ENCODE measurements at regions not wholly inside any gene's neighbourhood (a gene's known extent, or its start where the extent isn't known, plus 50 kb on each side); places are given as distances from the start of the nearest gene placed in this dataset.
"Not testable (repeated sequence)": the region's sequence is repeated elsewhere in the genome, so short reads cannot be mapped to it uniquely, and the experiment has no call there.

DNA sequence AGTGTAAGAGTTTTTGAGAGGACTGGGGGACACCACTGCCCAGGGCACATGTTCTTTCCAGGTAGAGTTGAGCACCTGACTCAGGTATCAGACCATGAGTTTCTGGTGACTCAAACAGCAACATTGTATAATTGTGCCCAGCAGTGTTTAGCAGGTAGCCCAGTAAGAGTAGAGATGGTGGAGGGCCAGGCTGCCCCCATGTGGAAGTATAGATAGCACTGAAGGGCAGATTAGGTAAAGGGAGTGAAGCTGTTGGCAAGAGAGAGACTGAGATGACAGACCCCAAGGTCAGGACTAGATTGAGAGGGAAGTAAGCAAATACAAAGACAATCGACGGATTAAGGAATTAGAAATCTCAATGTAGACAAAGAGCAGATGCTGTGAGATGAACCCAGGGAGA is 74.6 kb downstream of the TRIM42 start:
- DNase-seq, result no peak

DNA sequence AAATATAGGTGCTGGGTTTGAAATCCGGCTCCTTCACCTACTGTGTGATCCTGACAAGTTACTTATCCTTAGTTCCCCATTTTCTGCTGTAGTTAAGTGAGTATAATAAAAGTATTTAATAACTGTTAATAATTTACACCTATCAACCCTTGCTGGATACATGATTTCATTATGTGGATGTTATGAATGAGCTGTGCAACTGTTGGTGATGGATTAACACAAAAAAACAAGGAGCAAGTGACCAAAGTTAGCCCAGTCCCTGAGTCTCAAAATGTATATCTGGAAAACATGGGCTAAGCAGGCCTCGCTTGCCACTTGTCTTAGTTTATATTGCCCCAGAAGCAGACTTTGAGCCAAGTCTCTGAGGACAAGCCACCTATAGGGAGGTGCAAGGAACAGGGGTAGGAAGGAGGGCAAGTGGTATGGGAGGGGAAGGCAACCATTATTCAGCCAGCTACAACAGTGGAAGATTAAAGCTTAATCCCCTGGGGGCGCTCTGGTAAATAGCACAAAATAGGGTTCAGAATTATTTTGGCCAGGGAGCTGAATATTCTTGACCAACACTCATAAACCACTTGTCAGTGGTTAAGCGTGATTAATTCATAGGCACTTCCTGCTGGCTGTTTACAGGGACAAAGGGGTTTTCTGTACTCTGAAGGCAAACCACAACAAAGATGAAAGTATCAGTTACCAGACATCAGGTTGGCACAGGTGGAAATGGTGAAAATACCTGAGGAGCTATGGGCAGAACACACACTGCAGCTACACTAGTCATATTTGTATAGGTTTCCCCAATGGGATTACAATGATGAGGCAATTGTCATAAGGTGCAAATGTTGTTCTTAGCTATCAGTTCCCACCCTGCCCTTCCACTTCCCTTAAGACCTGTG is 76.2 kb downstream of the TRIM42 start:
- peak; percentile 51 for DNase-seq

DNA sequence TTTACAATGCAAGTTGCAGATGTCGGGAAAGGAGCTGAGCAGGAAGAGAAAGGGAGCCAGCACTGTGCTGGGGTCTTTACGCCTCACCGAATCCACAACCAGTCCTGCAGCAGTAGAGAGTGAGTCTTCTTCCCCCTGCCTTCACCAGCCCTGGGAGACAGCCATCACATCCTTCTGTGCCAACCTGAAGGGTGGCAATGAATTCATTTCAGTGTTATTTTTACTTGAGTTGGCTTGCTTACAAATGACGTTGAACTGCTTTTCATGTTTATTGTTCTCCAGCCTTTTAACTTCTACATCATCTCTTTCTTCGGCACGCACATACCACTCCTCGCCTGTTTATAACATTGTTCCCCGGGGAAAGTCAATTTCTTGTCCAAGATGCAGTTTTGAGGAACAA is 77.1 kb downstream of the TRIM42 start:
- DNase-seq, result no peak

DNA sequence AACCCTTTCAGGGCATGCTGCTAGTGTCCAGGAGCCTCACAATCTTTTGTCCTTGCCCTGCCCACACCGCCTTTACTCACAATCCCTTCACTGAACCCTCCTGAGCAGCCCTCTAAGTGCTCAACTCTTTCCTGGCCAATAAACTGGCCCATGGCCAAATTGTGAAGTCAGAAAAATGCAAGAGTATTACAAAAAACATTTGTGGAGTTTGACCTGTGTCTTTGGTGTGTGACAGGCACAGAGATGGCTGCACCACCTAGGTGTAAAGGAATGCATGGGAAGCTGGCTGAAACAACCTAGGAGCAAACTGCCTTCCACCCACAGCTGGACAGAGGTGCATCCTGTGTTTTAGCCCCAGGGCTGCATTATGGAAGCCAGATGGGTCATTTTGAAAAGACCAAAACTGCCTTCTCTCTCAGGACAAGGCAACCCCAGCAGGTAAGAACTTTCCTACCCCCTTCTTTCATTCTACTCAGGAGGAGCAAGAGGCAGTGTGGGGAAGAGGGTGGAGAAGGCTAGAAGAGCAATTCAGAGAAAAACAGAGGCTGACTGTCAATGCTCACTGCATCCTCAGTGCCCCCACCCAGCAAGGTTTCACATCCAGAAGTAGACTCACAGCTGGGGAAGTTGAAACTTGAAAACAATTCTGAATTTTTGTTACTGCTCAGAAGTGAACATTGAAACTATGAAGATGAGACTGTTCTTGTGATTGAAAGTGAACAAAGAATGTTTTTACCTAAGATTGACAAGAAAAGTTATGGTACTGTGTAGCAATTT is 78.6 kb downstream of the TRIM42 start:
- no peak for DNase-seq

DNA sequence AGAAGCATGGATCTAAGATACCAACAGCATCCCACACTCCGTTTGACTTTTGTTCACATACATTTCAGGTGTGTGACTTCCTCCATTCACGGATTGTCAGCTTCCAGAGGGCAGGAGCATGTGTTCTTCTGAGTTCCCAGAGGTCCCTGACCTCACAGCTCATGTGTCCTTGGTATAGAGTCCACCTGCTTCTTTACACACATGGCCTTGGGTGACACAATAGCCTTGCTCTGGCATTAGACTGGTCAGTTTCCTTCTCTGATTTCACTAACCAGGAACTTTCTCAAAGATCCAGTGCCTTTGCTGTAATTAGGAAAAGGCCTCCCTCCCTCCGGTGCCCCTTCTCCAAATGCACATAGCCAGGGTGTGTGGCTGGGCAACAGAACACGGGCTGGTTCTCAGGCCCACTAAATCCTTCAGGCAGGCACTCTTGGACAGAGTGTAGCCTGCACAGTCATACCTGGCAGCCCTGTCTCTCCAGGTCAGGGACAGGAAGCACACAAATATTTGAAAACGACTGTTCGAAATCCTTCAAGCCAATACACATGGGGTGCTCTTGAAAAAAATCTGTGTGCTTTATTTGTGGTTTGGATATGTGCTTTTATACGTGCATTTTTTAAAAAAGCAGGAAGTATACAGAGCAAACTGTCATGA is 81.1 kb downstream of the TRIM42 start:
- DNase-seq, result no peak

DNA sequence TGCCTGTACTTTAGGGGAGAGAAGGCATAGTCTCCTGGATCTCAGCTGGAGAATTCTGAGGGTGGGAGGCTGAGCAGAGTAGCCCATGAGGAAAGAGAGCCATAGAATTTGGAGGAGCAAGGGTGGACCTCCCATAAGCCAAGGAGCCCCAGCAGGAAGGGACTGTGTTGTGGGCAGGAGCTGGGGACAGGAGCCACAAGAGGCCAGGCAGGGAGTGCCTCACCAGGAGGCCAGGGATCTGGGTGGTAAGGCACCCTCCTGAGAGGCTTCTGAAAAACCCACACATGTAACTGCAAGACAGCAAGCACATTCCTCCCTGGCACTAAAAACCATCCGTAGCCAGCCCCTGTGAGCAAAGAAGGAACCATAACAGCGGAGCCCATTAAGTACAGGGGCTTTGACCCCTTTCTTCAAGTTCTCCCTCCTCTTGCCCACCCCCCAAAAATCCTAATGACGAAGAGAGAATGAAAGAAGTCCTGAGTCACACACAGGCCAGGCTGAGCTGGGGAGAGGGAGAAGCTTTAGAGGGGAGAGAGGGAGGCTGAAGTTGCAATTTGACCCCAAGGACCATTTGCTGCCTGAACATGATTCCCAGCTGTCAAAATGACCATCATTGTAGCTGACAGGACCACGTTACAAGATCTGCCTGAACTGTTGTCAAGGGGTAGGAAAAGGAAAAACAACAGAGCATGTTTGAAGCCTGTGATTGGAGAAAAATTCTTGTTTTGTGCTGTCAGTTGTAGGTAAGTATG is 82.6 kb downstream of the TRIM42 start:
- DNase-seq, result no peak

DNA sequence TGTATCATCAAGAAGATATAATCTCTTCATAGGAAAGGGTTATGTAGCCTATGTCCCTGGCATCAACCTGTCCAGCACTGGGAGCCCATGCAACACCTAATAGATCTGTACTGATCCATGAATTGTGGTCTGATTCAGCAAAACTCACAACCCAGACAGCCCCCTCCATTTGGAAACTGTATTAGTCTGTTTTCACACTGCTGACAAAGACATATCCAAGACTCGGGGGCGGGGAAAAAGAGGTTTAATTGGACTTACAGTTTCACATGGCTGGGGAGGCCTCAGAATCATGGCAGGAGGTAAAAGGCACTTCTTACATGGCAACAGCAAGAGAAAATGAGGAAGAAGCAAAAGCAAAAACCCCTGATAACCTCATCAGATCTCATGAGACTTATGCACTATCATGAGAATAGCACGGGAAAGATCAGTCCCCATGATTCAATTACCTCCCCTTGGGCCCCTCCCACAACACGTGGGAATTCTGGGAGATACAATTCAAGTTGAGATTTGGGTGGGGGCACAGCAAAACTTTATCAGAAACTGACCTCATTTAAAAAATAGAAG is 83.3 kb downstream of the TRIM42 start:
- DNase-seq, result no peak

DNA sequence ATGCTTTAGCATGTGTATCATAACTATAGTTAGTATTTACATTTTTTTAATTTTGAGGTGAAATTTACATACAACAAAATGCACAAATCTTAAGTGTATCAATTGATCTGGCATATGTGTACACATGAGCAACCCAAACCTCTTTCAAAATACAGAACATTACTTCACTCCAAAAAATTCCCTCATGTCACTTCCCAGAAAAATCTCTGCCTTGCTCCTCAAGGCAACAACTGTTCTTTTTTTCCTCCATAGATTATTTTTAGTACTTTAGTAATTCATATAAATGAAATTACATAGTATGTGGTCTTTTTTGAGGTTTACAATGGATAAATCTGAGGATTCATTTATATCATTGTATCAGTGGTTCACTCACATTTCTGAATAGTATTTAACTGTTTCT is 84.9 kb downstream of the TRIM42 start:
- DNase-seq, result no peak

DNA sequence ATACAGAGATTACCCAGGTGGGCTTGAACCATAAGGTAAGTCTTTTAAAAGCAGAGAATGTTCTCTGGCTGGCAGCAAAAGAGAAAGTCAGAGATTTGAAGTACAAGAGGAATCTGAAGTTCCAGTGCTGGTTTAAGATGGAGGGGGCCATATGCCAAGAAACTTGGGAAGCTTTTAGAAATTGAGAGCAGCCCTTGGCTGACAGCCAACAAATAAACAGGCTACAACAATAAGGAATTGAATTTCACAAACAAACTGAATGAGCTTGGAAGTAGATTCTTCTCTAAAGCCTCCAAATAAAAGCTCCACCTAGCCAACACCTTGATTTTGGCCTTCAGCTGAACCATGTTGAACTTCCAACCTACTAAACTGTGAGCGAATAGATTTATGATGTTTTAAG is 85.7 kb downstream of the TRIM42 start:
- no peak for DNase-seq

DNA sequence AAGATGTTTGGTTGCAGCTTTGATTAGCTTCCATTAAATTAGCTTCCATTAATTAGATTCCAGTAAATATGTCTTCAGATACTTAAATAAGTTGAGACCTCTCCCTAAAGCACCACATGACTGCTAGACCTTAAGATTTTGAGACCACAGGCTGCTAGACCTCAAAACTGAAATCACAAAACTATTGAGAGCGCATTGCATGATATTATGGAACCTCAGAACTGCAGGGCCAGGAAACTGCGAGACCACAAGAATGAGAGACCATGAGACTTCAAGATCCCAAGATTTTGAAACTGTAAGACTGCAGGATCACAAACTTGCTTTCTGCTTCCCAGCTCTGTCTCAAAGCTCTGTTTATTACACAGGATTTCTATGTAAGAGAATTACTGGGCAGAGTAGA is 87.4 kb downstream of the TRIM42 start:
- no peak for DNase-seq

DNA sequence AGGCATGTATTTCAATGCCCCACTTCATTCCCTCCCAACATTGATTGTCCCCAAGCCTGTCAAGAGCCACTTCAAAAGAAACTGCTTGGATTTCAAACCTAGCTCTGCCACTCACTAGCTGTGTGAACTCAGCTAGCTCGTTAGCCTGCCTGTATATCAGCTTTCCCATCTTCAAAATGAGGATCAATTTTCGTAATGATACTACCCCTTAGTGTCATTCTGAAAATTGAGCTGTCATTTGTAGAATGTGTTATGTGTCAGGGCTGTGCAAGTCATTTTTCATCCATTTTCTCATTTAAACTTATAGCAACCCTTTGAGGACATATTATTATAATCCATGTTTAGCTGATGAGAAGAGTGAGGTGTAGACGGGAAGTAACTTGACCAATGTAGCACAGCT is 88.6 kb downstream of the TRIM42 start:
- no peak for DNase-seq

DNA sequence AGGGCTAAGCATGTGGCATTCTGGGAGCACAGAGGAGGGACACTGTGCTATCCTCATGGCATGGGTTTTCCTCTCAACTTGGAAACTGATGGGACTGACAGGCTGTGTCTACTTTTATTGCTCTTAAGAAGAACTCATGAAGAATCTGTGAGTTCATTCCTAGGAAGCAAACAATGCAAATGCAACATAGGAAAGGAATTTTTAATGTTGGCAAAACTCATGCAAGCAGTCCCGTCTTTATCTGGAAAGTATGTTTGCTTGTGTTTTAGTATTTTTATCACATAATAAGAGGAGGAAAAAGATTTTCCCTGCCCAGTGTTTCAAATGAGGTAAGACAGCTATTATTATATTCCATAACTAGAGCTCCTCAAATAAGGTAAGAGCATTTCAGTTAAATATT is 89.7 kb downstream of the TRIM42 start:
- no peak for DNase-seq

DNA sequence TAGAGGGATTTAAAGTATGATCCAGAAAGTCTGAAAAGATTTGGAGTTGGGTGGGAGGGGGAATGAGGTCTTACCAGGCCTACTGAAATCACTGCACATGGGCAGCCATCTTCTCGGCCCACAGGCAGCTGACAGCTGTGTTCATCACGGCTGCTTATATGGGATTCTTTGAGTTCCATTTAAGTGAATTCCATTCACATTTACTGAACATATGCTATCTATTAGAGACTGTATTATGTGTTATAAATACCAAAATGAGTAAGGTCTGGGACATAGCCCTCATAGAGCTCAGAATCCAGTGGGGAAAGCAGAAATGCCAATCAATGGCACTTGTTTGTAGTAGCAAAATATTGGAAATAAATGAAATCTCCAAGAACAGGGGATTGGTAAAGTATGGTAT is 91.1 kb downstream of the TRIM42 start:
- DNase-seq, result no peak

DNA sequence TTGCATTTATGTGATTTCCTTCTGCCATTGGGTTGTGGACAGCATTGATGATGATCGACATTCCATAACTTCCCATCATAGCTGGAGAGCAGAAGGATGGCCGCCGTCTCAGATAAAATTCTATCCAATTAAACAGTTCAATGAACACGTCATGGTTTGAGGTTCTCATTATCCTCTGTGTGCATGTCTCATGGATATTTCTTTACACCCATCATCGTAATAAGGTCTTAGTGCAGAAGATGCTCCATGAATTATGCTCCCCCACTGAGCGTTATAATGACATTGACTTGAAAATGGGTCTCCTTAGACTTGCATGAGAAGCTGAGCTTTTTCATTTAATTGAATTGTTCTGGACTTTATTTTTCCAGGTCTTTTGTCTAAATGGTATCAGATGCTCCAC is 92.1 kb downstream of the TRIM42 start:
- DNase-seq, result no peak

DNA sequence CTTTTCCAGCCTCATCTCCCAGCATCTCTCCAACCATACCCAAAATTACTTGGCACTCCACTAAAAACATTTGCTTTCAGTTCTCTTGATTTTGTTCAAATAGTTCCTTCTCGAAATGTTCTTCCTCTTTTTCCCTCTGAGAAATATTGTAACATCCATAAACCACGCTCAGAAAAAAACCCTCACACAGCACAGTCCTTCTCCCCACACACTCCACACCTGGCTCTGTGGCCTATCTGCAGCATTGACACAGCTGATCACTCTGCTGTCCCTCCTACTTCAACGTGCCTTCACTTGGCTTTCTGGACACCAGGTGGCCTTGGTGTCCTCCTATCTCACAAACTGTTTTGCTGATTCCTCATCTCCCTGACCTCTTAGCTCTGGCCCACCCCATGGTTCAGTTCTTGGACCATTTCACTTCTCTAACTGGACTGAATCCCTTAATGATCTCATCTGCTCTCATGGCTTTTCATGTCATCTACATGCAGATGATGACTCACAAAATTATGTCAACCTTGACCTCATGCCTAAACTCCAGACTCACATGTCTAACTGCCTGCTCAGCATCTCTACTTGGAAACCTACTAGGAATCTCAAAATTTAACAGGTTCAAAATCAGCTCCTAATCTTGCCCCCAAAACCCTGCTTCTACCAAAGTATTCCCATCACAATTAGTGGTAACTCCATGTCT is 93.3 kb downstream of the TRIM42 start:
- DNase-seq, result no peak

DNA sequence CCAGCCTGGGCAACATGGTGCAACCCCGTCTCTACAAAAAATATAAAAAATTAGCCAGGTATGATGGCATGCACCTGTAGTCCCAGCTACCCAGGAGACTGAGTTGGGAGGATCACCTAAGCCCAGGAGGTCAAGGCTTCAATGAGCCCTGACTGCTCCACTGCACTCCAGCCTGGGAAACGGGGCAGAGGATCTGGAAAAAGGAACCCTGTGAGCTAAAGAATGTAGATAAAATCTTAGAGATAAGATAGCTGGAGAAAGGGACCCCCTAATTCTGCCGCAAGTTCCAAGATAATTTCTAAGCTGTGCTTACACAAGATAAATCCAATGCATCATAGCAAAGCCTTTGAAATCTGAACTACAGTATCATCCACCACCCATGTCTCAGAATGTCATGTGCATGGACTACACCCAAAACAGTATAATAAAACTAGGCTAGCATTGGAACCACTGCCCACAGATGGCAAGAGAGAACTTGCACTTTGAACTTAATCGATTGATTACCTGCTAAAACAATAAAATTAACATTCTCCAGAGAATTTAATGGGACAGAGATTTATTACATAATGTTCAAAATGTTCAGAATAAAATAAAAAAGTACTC is 99.9 kb downstream of the TRIM42 start:
- no peak for DNase-seq

DNA sequence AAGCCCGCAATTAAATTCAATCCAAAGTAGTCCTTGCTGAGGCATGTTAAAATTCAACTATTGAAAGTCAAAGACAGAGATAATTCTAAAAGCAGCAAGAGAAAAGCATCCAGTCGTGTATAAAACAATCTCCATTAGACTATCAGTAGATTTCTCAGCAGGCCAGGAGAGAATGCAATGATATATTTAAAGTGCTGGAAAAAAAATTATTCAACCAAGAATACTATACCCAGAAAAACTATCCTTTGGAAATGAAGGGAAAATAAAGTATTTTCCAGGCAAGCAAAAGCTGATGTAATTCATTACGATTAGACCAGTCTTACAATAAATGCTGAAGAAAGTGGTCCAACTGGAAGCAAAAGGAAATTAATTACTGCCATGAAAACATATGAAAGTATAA is 113.5 kb downstream of the TRIM42 start:
- DNase-seq, result no peak

DNA sequence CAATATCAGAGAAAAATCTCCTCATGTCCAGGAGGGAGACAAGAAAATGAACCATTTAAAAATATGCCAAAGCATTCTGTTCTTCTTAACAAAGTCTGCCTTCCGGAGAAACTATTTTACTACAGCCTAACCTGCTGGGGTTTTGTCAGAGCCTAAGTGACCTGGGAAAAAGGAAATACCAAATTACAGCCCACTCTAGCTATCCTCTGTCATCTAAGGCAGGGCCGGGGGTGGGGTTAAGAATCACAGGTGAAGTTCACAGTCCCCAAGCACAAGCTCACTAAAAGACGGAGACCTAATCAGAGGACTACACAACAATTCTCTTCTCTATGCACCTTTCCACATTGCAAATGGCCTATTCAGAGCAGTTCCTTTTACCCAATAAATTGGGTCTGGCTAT is 116.6 kb downstream of the TRIM42 start:
- DNase-seq, result no peak

DNA sequence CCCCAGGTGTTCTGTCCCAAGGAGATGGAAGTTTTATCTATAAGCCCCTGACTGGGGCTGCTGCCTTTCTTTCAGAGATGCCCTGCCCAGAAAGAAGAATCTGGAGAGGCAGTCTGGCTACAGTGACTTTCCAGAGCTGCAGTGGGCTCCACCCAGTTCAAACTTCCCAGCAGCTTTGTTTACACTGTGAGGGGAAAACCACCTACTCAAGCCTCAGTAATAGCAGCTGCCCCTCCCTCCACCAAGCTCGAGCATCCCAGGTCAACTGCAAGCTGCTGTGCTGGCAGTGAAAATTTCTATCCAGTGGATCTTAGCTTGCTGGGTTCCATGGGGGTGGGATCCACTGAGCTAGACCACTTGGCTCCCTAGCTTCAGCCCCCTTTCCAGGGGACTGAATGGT is 125.0 kb downstream of the TRIM42 start:
- DNase-seq, result not testable (repeated sequence)

DNA sequence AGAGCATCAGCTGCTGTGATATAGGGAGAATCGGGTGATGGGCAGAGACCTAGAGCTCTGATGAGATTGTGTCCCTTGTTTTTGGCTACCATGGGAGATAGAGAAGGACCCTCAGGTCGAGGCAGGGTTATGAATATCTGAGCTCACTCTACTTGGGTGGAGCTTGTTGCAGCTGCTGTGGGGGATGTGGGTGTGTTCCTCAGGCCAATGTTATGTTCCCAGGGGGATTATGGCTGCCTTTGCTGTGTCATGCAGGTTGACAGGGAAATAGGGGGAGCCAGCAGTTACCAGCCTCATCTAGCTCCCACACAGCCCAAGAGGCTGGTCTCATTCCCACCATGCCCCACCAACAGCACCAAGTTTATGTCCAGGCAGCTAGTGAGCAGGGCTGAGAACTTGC is 131.5 kb downstream of the TRIM42 start:
- no peak for DNase-seq

DNA sequence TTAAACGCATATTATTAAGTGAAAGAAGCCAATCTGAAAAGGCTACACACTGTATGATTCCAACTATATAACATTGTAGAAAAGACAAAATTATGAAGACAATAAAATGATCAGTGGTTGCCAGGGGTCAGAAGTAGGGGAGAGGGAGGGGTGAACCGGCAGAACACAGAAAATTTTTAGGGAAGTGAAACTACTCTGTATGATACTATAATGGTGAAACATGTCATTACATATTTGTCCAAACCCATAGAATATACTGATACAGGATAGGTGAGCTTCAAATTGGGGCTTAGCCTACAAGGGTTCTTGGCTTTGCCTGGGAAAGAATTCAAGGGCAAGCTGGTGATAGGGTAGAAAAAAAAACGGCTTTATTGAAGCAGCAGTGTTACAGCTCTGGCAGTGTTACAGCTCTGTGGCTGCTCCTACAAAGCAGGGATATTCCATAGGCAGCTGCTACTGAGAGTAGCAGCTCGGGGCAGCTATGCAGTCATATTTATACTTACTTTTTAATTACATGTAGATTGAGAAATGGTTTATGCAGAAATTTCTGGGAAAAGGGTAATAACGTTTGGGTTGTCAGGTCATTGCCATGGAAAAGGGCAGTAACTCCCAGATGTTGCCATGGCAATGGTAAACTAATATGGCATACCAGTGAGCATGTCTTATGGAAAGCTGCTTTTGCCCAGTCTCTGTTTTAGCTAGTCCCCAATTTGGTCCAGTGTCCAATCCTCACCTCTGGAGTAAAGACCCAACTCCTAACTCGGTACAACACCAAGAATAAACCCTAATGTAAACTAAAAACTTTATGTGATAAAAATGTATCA is 125.1 kb upstream of the SLC25A36 start:
- DNase-seq, result no peak
